ENCODE measurements at regions not wholly inside any gene's neighbourhood (a gene's known extent, or its start where the extent isn't known, plus 50 kb on each side); places are given as distances from the start of the nearest gene placed in this dataset.

DNA sequence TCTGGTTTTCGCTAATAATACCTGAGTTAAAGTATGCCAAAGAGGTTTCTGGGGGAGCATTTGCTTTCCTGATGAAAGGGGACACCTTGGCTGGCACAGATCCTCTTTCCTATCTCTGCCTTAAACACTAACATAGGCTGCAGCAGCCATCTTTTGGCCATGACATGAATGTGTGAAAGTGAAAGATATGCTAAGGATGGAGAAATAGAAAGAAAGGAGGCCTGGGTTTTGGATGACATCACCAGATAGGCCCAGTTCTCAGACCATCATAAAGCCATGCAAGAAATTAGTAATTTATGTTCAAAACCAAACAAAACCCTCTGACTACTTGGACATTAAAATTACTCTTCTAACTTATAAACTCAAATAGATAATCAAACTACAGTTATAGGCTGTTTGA lies 279.7 kb downstream of the COG6 start:
- Histone ChIP-seq H3K36me3 (ENCODE audit: control insufficient read depth in 2 of 2, insufficient read depth in 1 of 2, low read length in 2 of 2) (no peaks in the 10 kb centered on the region), H3K27ac (ENCODE audit: extremely low read depth, low read depth, low read length) (no peak overlapping the region), H3K4me3 (ENCODE audit: low read depth, low read length) (no peak overlapping the region), H3K9me3 (ENCODE audit: control insufficient read depth, insufficient read depth, low read depth, low read length) (no peaks in the 10 kb centered on the region), H3K4me1 (ENCODE audit: control insufficient read depth, insufficient read depth, low read length) (no peaks in the 10 kb centered on the region)
- POLR2A ChIA-PET = no interaction called here
- CTCF ChIA-PET = interaction anchor here (0.7 kb wide), 1 partner anchor 699 kb away, joined by 6 read pairs; no protein-coding TSS in a partner anchor
- TF ChIP-seq SP7 (tag by site-specific recombination; IDR thresholded peaks at IDR 0.05) = no peak
- TF ChIP-seq, protein P1, sequence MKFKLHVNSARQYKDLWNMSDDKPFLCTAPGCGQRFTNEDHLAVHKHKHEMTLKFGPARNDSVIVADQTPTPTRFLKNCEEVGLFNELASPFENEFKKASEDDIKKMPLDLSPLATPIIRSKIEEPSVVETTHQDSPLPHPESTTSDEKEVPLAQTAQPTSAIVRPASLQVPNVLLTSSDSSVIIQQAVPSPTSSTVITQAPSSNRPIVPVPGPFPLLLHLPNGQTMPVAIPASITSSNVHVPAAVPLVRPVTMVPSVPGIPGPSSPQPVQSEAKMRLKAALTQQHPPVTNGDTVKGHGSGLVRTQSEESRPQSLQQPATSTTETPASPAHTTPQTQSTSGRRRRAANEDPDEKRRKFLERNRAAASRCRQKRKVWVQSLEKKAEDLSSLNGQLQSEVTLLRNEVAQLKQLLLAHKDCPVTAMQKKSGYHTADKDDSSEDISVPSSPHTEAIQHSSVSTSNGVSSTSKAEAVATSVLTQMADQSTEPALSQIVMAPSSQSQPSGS (tag by site-specific recombination; IDR thresholded peaks at IDR 0.05; ENCODE audit: low read depth) = peak; percentile 63

DNA sequence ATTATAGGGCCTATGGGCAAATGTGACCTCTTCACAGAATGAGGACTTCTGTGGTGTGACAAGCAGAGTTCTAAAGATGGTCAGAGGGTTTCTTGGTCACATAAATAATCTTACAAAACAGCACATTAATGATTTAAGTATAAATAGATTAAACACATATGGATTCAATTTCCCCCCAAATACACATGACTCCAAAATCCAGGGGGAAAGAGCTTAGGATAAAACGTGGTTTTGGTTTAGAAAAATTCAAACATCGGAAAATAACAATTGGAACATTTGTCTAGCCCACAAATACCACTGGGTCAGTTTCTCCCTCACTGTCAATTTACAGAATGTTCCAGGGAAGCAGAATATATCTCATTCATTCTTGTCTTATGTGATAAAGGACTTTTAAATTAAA lies 283.1 kb downstream of the COG6 start:
- no peak overlapping the region for H3K4me3 ChIP-seq (ENCODE audit: low read depth, low read length)
- H3K27ac ChIP-seq (ENCODE audit: extremely low read depth, low read depth, low read length) = no peak overlapping the region
- H3K4me1 ChIP-seq (ENCODE audit: control insufficient read depth, insufficient read depth, low read length) = no peaks in the 10 kb centered on the region
- no peaks in the 10 kb centered on the region for H3K36me3 ChIP-seq (ENCODE audit: control insufficient read depth in 2 of 2, insufficient read depth in 1 of 2, low read length in 2 of 2)
- CTCF ChIA-PET = interaction anchor here (0.6 kb wide), 1 partner anchor 97 kb away, joined by 4 read pairs; no protein-coding TSS in a partner anchor
- TF ChIP-seq, protein P2, sequence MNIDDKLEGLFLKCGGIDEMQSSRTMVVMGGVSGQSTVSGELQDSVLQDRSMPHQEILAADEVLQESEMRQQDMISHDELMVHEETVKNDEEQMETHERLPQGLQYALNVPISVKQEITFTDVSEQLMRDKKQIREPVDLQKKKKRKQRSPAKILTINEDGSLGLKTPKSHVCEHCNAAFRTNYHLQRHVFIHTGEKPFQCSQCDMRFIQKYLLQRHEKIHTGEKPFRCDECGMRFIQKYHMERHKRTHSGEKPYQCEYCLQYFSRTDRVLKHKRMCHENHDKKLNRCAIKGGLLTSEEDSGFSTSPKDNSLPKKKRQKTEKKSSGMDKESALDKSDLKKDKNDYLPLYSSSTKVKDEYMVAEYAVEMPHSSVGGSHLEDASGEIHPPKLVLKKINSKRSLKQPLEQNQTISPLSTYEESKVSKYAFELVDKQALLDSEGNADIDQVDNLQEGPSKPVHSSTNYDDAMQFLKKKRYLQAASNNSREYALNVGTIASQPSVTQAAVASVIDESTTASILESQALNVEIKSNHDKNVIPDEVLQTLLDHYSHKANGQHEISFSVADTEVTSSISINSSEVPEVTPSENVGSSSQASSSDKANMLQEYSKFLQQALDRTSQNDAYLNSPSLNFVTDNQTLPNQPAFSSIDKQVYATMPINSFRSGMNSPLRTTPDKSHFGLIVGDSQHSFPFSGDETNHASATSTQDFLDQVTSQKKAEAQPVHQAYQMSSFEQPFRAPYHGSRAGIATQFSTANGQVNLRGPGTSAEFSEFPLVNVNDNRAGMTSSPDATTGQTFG (tag by site-specific recombination; IDR thresholded peaks at IDR 0.05; ENCODE audit: borderline replicate concordance) = no peak
- TF ChIP-seq ZNF248 (tag by site-specific recombination; IDR thresholded peaks at IDR 0.05) (no peak), ZNF544 (tag by site-specific recombination; IDR thresholded peaks at IDR 0.05) (no peak), ZNF830 (tag by site-specific recombination; IDR thresholded peaks at IDR 0.05; ENCODE audit: low read depth) (no peak), ZFP69B (tag by site-specific recombination; IDR thresholded peaks at IDR 0.05) (no peak), ZNF792 (tag by site-specific recombination; IDR thresholded peaks at IDR 0.05) (no peak), ZNF48 (tag by site-specific recombination; IDR thresholded peaks at IDR 0.05) (no peak), SP7 (tag by site-specific recombination; IDR thresholded peaks at IDR 0.05) (no peak), ZNF266 (tag by site-specific recombination; IDR thresholded peaks at IDR 0.05; ENCODE audit: low read depth) (no peak), ZNF19 (tag by site-specific recombination; IDR thresholded peaks at IDR 0.05; ENCODE audit: low read depth) (no peak), PRDM1 (tag by site-specific recombination; IDR thresholded peaks at IDR 0.05) (no peak), ZNF747 (tag by site-specific recombination; IDR thresholded peaks at IDR 0.05) (no peak), ZNF510 (tag by site-specific recombination; IDR thresholded peaks at IDR 0.05; ENCODE audit: insufficient replicate concordance) (no peak), ZNF76 (tag by site-specific recombination; IDR thresholded peaks at IDR 0.05; ENCODE audit: borderline replicate concordance, low read depth) (no peak), ZNF777 (tag by site-specific recombination; IDR thresholded peaks at IDR 0.05; ENCODE audit: borderline replicate concordance) (no peak), ZNF16 (tag by site-specific recombination; IDR thresholded peaks at IDR 0.05; ENCODE audit: low read depth) (no peak), ZNF211 (tag by site-specific recombination; IDR thresholded peaks at IDR 0.05; ENCODE audit: low read depth) (no peak)
- TF ChIP-seq, protein P3, sequence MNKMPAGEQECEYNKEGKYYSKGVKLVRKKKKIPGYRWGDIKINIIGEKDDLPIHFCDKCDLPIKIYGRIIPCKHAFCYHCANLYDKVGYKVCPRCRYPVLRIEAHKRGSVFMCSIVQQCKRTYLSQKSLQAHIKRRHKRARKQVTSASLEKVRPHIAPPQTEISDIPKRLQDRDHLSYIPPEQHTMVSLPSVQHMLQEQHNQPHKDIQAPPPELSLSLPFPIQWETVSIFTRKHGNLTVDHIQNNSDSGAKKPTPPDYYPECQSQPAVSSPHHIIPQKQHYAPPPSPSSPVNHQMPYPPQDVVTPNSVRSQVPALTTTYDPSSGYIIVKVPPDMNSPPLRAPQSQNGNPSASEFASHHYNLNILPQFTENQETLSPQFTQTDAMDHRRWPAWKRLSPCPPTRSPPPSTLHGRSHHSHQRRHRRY (tag by site-specific recombination; IDR thresholded peaks at IDR 0.05) = no peak
- POLR2A ChIA-PET = no interaction called here
- H3K9me3 ChIP-seq (ENCODE audit: control insufficient read depth, insufficient read depth, low read depth, low read length) = no peaks in the 10 kb centered on the region
